ENCODE measurements at regions not wholly inside any gene's neighbourhood (a gene's known extent, or its start where the extent isn't known, plus 50 kb on each side); places are given as distances from the start of the nearest gene placed in this dataset.

DNA sequence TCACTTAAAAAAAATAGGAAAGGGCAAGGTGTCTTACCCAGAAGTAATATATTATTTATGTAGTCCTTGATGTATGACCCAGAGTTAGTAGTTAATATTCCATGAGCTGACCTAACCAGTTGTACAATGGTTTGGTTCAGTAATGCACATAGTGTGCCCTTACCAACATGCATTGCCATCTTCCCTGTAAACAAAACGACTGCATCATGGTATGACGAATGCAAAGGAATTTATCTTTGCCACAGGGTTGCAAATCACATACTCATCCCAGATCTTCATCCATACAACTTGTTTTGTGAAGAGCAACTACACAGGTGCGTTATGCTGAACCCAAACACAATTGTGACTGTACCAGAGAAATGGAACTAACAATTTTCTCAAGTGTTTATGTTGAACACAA lies 68.9 kb upstream of the ZSWIM2 start:
- Histone ChIP-seq H3K4ac (ENCODE audit: low read depth, low read length) (no peak overlapping the region), H3T11ph (ENCODE audit: low read length) (no peak overlapping the region), H3K14ac (ENCODE audit: insufficient read depth, low read length) (no peak overlapping the region), H2BK15ac (ENCODE audit: low read depth, low read length) (no peak overlapping the region), H4K8ac (replicated peaks; ENCODE audit: insufficient read length, low read depth, low read length) (no peak overlapping the region), H3K4me2 (ENCODE audit: insufficient read depth, insufficient read length, low read length) (no peak overlapping the region), H2BK5ac (ENCODE audit: insufficient read length, low read length) (no peak overlapping the region), H3K9ac (ENCODE audit: extremely low read depth, insufficient read length, low read length) (no peak overlapping the region), H3K27ac (ENCODE audit: insufficient read length, low read depth, low read length) (no peak overlapping the region), H2AFZ (ENCODE audit: low read length) (no peak overlapping the region), H4K91ac (ENCODE audit: insufficient read length, low read depth, low read length) (no peak overlapping the region), H4K5ac (ENCODE audit: insufficient read length, low read depth, low read length) (no peak overlapping the region), H2BK120ac (ENCODE audit: low read depth, low read length, poor library complexity, severe bottlenecking) (no peak overlapping the region), H3K79me2 (ENCODE audit: insufficient read depth, low read length) (no peaks in the 10 kb centered on the region), H2BK12ac (ENCODE audit: insufficient read length, low read depth, low read length) (no peak overlapping the region), H2BK20ac (ENCODE audit: low read depth, low read length, poor library complexity, severe bottlenecking) (no peak overlapping the region), H4K20me1 (ENCODE audit: control insufficient read depth, insufficient read depth, insufficient read length) (no peaks in the 10 kb centered on the region), H3K9me3 (ENCODE audit: control insufficient read depth, low read depth, low read length) (no peaks in the 10 kb centered on the region), H3K4me1 (ENCODE audit: insufficient read depth, low read length) (no peaks in the 10 kb centered on the region), H3K23ac (ENCODE audit: insufficient read length, low read depth, low read length) (no peak overlapping the region), H2AK5ac (ENCODE audit: insufficient read length, low read length) (no peak overlapping the region), H3K56ac (ENCODE audit: insufficient read length, low read depth, low read length) (no peak overlapping the region), H3K23me2 (ENCODE audit: insufficient read length, low read depth, low read length, poor library complexity, severe bottlenecking) (no peaks in the 10 kb centered on the region), H3K18ac (ENCODE audit: insufficient read length, low read depth, low read length) (no peak overlapping the region), H3K79me1 (ENCODE audit: insufficient read depth, low read depth, low read length, poor library complexity, severe bottlenecking) (no peaks in the 10 kb centered on the region), H3K27me3 (ENCODE audit: insufficient read depth, low read length) (no peaks in the 10 kb centered on the region)
- Mint-ChIP-seq H3K9me3 (no peaks in the 10 kb centered on the region), H3K27me3 (ENCODE audit: low read depth) (no peaks in the 10 kb centered on the region), H3K4me3 (no peak overlapping the region), H3K36me3 (ENCODE audit: insufficient read depth in 1 of 3, low read depth in 3 of 3) (no peaks in the 10 kb centered on the region), H3K4me1 (no peaks in the 10 kb centered on the region), H3K27ac (no peak overlapping the region)
- no peak for DNase-seq
- WGBS (ENCODE audit: extremely low coverage, insufficient read length, low lambda C conversion rate): no CpG with 5 or more reads among the region's 3 CpGs
- TF ChIP-seq, protein P1, sequence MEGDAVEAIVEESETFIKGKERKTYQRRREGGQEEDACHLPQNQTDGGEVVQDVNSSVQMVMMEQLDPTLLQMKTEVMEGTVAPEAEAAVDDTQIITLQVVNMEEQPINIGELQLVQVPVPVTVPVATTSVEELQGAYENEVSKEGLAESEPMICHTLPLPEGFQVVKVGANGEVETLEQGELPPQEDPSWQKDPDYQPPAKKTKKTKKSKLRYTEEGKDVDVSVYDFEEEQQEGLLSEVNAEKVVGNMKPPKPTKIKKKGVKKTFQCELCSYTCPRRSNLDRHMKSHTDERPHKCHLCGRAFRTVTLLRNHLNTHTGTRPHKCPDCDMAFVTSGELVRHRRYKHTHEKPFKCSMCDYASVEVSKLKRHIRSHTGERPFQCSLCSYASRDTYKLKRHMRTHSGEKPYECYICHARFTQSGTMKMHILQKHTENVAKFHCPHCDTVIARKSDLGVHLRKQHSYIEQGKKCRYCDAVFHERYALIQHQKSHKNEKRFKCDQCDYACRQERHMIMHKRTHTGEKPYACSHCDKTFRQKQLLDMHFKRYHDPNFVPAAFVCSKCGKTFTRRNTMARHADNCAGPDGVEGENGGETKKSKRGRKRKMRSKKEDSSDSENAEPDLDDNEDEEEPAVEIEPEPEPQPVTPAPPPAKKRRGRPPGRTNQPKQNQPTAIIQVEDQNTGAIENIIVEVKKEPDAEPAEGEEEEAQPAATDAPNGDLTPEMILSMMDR (conservative IDR thresholded peaks at IDR 0.05): no peak
